ENCODE measurements at regions not wholly inside any gene's neighbourhood (a gene's known extent, or its start where the extent isn't known, plus 50 kb on each side); places are given as distances from the start of the nearest gene placed in this dataset.

DNA sequence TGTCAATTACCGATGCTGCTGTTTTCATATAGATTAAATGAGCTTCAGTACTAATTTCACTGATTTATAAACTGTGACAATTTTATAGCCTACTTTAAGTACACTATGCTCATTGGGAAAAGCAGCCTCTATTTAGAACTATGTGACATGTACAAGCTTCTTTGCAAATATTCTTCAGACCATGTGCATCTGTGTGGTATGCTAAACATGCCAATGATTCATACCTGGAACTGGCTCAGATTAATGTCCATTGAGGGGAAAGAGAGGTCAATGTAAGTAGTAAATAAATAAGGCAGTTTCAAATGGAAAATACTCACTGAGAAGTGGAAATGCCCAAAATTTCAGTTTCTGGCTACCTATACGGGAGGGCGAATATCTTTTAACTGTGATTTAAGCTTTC is 777.7 kb downstream of the C6orf118 start:
- TF ChIP-seq HDAC2 (CRISPR knock-in tag; IDR thresholded peaks at IDR 0.05) (no peak), HOXA7 (CRISPR knock-in tag; IDR thresholded peaks at IDR 0.05) (no peak), EP300 (IDR thresholded peaks at IDR 0.05; ENCODE audit: low read depth in 2 of 2, low read length in 2 of 2) (no peak), EP300 (CRISPR knock-in tag; IDR thresholded peaks at IDR 0.05; ENCODE audit: borderline replicate concordance) (no peak), BCL6 (CRISPR knock-in tag; IDR thresholded peaks at IDR 0.05) (no peak), NFRKB (IDR thresholded peaks at IDR 0.05) (no peak), RAD21 (CRISPR knock-in tag; IDR thresholded peaks at IDR 0.05) (no peak), POLR2A (IDR thresholded peaks at IDR 0.05; ENCODE audit: insufficient read depth in 1 of 2, low read depth in 2 of 2, low read length in 2 of 2) (no peak), BRF2 (CRISPR knock-in tag; IDR thresholded peaks at IDR 0.05) (no peak), ZFX (CRISPR knock-in tag; IDR thresholded peaks at IDR 0.05; ENCODE audit: low read depth) (no peak), ZZZ3 (CRISPR knock-in tag; IDR thresholded peaks at IDR 0.05; ENCODE audit: borderline replicate concordance) (no peak), KDM5B (CRISPR knock-in tag; IDR thresholded peaks at IDR 0.05; ENCODE audit: borderline replicate concordance) (no peak)
- TF ChIP-seq, protein P1, sequence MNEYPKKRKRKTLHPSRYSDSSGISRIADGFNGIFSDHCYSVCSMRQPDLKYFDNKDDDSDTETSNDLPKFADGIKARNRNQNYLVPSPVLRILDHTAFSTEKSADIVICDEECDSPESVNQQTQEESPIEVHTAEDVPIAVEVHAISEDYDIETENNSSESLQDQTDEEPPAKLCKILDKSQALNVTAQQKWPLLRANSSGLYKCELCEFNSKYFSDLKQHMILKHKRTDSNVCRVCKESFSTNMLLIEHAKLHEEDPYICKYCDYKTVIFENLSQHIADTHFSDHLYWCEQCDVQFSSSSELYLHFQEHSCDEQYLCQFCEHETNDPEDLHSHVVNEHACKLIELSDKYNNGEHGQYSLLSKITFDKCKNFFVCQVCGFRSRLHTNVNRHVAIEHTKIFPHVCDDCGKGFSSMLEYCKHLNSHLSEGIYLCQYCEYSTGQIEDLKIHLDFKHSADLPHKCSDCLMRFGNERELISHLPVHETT (CRISPR knock-in tag; conservative IDR thresholded peaks at IDR 0.05): no peak
- TF ChIP-seq, protein P2, sequence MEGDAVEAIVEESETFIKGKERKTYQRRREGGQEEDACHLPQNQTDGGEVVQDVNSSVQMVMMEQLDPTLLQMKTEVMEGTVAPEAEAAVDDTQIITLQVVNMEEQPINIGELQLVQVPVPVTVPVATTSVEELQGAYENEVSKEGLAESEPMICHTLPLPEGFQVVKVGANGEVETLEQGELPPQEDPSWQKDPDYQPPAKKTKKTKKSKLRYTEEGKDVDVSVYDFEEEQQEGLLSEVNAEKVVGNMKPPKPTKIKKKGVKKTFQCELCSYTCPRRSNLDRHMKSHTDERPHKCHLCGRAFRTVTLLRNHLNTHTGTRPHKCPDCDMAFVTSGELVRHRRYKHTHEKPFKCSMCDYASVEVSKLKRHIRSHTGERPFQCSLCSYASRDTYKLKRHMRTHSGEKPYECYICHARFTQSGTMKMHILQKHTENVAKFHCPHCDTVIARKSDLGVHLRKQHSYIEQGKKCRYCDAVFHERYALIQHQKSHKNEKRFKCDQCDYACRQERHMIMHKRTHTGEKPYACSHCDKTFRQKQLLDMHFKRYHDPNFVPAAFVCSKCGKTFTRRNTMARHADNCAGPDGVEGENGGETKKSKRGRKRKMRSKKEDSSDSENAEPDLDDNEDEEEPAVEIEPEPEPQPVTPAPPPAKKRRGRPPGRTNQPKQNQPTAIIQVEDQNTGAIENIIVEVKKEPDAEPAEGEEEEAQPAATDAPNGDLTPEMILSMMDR (CRISPR knock-in tag; IDR thresholded peaks at IDR 0.05): no peak

Measured in HepG2 (cell line).